Peyer's patch (tissue), 4 donors: ENCODE measurements at regions not wholly inside any gene's neighbourhood (a gene's known extent, or its start where the extent isn't known, plus 50 kb on each side); places are given as distances from the start of the nearest gene placed in this dataset.

Experiments
- CTCF ChIP-seq, 6 experiments: fragments of 450-650 bp in 4 of 6; fragments of 200-600 bp in 2 of 6; sonication (generic) in 1 of 6; IDR thresholded peaks; one replicate each; pipeline ENCODE4 v1.5.1; 2017 to 2019; ENCODE audit warnings: antibody characterized with exemption in 6 of 6, mild to moderate bottlenecking in 3 of 6, moderate library complexity in 1 of 6
- POLR2A ChIP-seq, 2 donors: fragments of 450-650 bp; IDR thresholded peaks; one replicate each; pipeline ENCODE4 v1.5.1; 2017; ENCODE audit warnings: antibody characterized with exemption in 2 of 2, mild to moderate bottlenecking in 2 of 2, moderate library complexity in 2 of 2

GRCh38 chr2:74740395-74740740 is 86.3 kb downstream of the SEMA4F start:
- peak in 1 of 6 experiments; percentile 5 for TF ChIP-seq CTCF (IDR thresholded peaks at IDR 0.05)
- TF ChIP-seq POLR2A (IDR thresholded peaks at IDR 0.05), result no peak
